CD4-positive, alpha-beta T cell treated with Interleukin-21 for 1 hour (primary cell): ENCODE measurements at regions not wholly inside any gene's neighbourhood (a gene's known extent, or its start where the extent isn't known, plus 50 kb on each side); places are given as distances from the start of the nearest gene placed in this dataset.

Experiments used
- DNase-seq: peaks from one replicate; pipeline ENCODE4 v3.0.0-alpha.2; 2020

- no peak for DNase-seq
Observed at GRCh38 chr2:174667250-174667860, 69.8 kb upstream of the WIPF1 start.

DNA sequence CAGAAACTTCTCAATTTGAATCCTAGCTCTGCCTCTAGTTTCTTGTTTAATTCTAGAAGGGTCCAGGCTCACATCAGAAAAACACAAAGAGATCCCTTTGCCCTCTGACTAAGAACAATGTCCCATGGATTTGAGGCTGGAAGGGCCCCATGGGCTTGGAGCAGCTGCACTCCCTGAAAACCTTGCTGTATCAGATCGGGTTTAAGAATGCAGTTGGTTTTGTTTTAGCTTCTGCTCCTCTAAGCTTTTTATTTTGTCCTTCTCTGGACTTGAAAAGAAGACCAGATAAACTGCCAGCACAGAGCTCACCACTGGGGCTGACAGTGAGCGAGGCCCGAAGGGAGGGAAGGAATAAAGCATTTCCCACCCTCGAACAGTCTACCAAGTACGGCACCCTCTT lies 69.2 kb upstream of the WIPF1 start:
- DNase-seq, result no peak

DNA sequence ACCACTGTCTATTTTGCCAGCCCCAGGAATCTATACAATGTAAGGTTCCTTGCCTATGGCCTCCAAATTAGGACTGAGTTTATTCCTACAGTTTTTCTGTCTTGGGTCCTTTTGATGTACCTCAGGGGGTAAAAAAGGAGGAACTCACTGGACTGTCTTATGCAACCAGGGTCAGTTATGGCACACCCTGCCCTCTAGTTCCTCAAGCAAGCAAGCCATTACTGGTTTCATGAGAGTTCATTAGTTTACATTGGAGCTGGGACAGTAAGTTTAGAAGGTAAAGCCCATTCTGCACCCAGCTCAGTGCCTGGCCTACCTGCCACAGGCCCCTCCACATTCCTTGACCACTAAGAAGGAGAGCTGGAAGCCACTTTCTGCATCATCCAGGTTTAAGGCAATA lies 68.7 kb upstream of the WIPF1 start:
- DNase-seq, result no peak

DNA sequence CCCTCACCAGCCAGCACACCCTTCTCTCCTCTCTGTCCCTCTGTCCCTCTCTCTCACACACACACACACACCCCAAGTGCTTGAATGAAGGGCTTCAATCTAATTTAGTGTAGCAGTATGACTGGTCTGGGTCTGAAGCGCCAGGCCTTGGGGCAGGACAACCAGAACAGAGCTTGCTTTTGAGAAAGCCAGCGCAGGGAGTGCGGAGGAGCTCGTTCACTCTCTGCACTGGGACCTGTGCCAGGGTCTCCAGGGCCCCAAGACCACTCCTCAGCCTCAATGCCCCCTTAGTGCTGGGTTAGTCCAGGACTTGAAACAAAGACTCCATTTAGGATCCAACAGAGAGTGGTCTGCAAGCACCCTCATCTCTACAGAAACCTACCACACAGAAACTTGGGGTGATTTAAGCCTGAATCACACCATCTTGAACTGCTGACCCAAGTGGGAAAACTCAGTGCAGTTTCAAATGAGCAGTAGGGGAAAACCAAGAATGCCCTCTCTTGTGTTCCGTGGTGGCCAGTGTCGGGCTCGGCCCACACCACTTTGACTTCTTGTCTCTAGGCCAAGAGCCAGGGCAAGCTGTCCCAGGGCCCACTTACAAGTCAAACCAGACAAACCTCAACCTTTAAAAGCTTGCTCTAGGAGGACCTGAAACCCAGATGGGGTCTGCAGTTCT lies 66.6 kb upstream of the WIPF1 start:
- no peak for DNase-seq

- no peak for DNase-seq
Observed at GRCh38 chr2:174663550-174663949, 65.9 kb upstream of the WIPF1 start.

DNA sequence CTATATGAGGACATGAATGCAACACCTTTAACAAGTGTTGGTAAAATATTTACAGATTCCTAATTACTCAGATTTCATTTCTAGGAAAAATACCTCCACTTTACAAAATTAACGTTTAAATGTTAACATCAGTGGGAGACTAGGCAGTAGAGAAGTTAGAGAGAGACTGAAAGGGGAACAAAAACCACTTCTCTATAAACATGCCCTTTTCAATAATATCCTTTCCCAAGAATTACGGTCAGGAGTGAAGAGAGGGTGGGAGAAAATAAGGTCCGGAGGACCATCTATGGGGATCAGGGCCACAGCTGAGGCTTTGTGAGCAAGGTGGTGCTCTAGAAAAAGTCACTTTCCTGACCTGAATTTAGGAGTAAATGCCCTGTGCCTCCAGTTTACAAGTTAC lies 65.3 kb upstream of the WIPF1 start:
- DNase-seq, result no peak

DNA sequence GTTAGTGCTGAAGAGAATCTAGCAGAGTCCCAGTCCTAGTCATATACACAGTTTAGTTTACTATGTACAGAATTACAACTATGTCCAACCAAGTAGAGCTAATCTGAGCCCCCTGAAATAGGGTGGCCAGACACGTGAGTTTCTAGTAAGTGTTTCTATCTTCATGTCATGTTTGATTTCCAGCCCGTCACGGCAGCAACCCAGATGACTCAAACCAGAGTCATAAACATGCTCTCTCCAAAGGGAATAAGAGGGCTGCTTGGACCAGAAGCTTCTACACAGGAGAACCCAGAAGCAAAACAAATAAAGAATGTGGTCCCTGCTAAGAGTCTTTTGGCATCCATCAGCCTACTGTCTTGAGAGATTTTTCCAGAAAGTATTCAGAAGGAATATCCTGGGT lies 64.9 kb upstream of the WIPF1 start:
- no peak for DNase-seq

GRCh38 chr2:174660984-174661675 lies 63.5 kb upstream of the WIPF1 start:
- DNase-seq, result no peak

GRCh38 chr2:174659069-174659900 lies 61.7 kb upstream of the WIPF1 start:
- no peak for DNase-seq

- DNase-seq, result no peak
Observed at GRCh38 chr2:174656676-174657176, 59.1 kb upstream of the WIPF1 start.

GRCh38 chr2:174656035-174656434 lies 58.4 kb upstream of the WIPF1 start:
- DNase-seq, result no peak

DNA sequence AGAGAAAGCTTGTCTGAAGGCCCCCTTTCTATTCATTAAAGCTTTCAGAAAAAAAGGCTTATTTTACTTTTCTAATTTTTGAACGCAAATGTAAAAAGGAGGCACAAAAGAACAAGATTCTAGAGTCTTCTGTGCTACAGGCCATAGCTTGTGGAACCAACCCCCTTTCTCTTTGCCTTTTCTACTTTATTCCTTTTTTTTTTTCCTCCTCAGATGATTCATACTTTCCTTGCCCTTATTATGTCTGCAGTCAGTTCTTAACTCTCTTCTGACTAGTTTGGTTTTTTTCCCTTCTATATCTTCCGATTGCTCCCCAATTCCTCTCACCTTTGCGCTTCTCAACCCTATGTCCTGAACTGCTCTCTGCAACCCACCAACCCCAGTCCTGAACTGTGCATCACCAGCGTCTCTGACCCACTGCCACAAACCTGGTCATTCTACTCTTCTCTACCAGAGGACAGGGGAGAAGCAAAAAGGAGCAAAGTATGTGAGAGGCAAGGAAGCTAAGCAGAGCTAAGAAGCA lies 56.9 kb upstream of the WIPF1 start:
- no peak for DNase-seq

- DNase-seq, result no peak
Observed at GRCh38 chr2:174648896-174649295, 51.3 kb upstream of the WIPF1 start.
